SW 1271 (cell line): ENCODE measurements at regions not wholly inside any gene's neighbourhood (a gene's known extent, or its start where the extent isn't known, plus 50 kb on each side); places are given as distances from the start of the nearest gene placed in this dataset.
"Not testable (repeated sequence)": the region's sequence is repeated elsewhere in the genome, so short reads cannot be mapped to it uniquely, and the experiment has no call there.

ENCODE experiments used
- DNase-seq, 2 experiments: peaks; one replicate each; lab custom pipeline; 2025; lab: John Stamatoyannopoulos, UW

DNA sequence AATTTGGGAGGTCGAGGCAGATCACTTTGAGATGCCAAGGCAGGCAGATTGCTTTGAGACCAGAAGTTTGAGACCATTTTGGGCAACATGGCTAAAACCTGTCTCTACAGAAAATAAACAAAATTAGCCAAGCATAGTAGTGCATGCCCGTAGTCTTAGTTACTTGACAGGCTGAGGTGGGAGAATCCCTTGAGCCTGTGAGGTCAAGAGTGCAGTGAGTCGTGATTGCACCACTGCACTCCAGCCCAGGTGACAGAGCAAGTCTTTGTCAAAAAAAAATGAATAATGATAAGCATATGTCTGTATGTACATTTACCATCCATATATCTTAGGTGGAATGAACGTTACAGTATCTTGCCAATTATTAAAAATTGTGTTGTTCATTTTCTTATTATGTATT lies 2447.7 kb downstream of the PCDH9 start:
- no peak for DNase-seq

- no peak for DNase-seq
Observed at GRCh38 chr13:64778002-64778401, 2452.1 kb downstream of the PCDH9 start.

DNA sequence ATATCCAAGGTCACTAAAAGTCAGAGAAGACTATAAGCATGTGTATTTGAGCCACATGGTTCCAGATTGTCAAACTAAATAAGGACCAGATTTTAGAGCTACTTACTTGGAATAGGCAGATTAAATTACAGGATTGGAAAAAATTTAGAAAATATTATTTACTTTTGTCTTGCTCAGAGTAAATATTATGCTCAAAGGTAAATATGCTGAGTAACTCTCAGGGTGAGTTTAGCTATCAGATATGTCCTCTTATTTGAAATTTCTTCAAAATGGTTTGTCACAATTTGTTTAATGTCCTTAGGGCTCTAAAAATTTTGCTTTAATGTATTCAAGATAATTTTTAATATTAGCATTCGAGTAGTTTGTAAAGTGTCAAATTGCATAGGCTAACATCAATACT lies 2455.2 kb downstream of the PCDH9 start:
- no peak for DNase-seq

GRCh38 chr13:64770743-64771142 lies 2459.4 kb downstream of the PCDH9 start:
- no peak for DNase-seq

- no peak for DNase-seq
Observed at GRCh38 chr13:64767054-64767453, 2463.1 kb downstream of the PCDH9 start.

DNA sequence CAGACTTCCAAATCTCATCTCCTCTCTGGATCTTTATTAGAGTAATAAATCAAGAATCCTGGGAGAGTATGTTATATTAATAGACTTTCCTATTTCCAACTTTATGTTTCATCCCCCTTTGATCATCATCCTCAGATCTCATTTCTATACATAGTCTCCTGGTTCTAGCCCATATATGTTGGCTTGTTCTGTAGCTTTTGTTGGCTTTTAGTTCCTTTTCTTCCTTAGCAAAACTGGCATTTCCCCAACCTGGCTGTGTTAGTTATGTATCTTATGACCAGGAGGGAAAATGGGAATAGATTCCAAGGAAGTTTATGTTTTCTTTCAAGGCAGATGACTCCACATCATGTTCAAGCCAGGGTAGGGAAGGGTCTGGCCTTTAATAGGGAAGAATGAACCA lies 2464.5 kb downstream of the PCDH9 start:
- no peak for DNase-seq

DNA sequence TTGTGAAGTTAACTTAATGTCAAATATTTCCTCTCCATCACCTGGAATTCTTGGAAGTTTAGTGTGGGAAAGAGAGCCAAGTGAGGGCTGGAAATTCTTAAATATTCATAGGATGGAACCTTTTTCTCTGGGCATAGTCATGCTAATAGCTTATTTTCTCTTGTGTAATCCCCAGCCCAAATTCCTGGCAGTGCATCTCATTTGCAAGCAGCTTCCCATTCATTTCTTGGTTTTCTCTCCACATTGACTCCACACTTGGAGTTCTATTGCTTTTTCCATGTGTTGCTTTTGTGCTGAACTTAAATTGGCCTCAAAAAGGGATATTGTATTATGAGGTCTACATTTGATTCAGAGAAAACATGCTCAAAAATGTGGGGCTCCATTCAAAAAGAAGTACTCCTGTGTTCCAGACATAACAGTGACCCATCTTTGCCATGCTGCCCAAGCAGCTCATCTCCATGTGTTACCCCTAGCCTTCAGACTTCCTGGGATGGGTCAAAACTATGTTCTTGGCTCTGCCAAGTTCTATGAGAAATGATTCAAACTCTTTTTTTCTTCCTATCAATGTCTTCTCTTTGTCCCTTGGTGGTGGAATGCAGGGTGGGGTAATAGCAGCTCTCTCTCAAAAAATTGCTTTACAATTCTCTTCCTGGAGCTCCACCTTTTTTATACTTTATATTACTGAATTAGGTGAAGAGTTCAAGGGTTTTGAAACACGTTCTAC lies 2471.5 kb downstream of the PCDH9 start:
- no peak for DNase-seq

GRCh38 chr13:64756621-64757020 lies 2473.5 kb downstream of the PCDH9 start:
- no peak for DNase-seq

DNA sequence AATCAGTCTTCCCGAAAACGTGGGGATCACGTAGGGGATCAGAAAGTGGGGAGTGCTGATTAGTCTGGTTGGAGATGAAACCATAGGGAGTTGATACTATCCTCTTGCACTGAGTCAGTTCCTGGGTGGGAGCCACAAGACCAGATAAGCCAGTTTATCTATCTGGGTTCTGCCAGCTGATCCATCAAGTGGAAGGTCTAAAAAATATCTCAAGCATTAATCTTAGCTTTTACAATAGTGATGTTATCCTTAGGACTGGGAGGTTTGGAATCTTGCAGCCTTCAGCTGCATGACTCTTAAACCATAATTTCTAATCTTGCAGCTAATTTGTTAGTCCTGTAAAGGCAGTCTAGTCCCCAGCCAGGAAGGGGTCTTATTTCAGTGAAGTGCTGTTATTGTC lies 2474.2 kb downstream of the PCDH9 start:
- DNase-seq = no peak

GRCh38 chr13:64753233-64754000 lies 2476.7 kb downstream of the PCDH9 start:
- no peak for DNase-seq

- DNase-seq = no peak
Observed at GRCh38 chr13:64749301-64749700, 2480.8 kb downstream of the PCDH9 start.

DNA sequence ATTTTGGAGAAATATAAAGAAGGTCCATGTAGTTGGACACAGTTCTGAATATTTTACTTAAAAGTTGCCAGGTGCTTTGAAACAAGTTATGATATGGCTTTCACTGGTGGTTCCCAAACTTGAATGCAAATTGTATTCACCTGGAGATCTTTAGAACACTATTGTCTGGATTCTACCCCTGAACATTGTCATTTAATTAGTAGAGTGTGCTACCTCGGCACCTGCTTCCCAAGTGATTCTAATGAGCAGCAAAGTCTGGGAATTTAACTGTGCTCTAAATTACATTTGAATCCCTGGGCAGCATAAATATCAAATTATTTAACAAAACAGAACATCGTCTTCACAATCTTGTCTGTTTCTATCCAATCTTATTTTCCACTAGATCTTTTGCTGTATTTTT lies 2483.3 kb downstream of the PCDH9 start:
- DNase-seq = no peak

DNA sequence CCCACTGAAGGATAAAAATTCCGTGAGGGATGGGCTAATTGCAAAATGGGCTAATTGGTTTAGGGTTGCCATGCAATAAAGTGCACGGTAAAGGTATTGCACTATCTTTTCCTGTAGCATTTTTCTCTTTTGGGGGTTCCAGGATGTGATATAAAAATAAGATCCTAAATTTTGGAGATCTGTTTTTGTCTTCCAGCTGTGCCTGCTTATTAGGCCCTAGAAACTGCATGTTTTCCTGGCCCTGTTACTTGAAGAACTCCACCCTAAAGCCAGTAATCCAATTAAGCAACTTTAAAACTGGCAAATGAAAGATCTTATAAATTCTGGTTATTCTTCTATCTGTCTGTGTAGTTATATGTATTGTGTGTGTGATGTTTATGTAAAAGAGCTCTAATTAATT lies 2489.6 kb downstream of the PCDH9 start:
- DNase-seq = no peak

- DNase-seq = no peak
Observed at GRCh38 chr13:64725492-64725891, 2504.6 kb downstream of the PCDH9 start.

DNA sequence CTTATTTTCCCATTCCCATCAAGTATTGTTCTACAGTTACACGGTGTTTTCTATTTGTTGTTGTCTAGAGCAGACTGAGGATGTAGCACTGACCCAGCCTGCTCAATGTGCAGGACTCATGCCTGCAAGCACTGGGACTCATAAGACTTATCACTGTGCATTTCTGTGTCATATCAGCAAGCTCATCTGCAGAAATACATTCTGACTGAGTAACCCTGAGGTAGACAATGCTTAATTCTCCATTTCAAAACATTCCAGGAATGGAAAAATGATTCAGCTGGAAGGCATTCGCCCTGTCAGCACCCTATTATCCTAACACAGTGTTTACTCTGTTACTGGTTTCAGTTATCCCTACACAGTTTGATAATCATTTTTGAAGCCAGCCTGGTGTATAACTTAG lies 2506.4 kb downstream of the PCDH9 start:
- peak; percentile 82 to 95 for DNase-seq

DNA sequence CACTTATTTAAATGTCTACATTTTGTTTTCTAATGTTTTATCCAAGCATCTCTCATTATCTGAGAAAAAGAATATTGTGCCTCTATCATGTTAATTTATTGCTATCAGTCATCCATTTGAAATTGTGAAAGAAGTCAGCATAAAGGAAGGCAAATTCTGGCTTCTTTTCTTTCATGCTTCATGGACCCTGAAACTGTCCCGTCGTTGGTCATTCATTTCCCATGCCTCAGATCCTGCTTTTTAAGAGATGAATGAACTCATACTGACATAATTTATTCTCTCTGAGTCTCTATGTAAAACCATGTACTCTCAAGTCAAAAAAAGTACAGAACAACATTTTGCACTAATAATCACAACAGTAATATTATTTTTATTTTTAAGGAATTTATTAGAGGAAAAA lies 2512.0 kb downstream of the PCDH9 start:
- DNase-seq = no peak

GRCh38 chr13:64716936-64717335 lies 2513.2 kb downstream of the PCDH9 start:
- DNase-seq = no peak

DNA sequence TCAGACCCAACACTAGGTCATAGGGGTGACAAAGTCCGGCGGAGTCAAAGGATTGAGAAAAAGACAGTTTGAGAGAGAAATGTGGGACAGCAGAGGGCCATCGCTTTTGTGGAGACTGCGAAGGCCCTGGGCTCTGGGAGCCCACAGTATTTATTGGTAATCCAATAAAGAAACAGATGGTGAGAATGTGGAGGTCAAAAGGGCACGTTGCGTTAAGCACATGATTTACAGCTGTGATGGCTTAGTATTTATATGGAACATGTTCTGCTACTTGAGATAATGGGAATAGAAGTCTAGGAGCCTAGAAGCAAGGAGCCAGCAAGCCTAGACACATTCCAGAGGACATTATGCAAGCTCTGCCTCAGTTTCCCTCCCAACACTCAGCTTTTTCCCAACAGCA lies 2521.1 kb downstream of the PCDH9 start:
- DNase-seq = no peak

GRCh38 chr13:64704121-64704649 lies 2526.0 kb downstream of the PCDH9 start:
- no peak for DNase-seq

GRCh38 chr13:64697226-64697625 lies 2532.9 kb downstream of the PCDH9 start:
- DNase-seq = no peak

- peak in 1 of 2 experiments; percentile 58 for DNase-seq
Observed at GRCh38 chr13:64688893-64689677, 2541.1 kb downstream of the PCDH9 start.

- DNase-seq = not testable (repeated sequence)
Observed at GRCh38 chr13:64686536-64686935, 2543.6 kb downstream of the PCDH9 start.
